CD8-positive, alpha-beta memory T cell (primary cell): ENCODE measurements at regions not wholly inside any gene's neighbourhood (a gene's known extent, or its start where the extent isn't known, plus 50 kb on each side); places are given as distances from the start of the nearest gene placed in this dataset.

Source experiments
- CTCF ChIA-PET: fragments of 350-600 bp; sonication (Branson Sonifier 250); formaldehyde crosslinking; loops from one replicate; lab custom pipeline; 2021; ENCODE audit warnings: antibody characterized with exemption; lab: Charles Lee
- POLR2A ChIA-PET: fragments of 350-600 bp; sonication (Branson Sonifier 250); formaldehyde crosslinking; loops from one replicate; lab custom pipeline; 2021; ENCODE audit warnings: antibody characterized with exemption; lab: Charles Lee
- DNase-seq, 5 donors: peaks; one replicate each; pipeline versions ENCODE4 v3.0.0 to v3.0.0-alpha.2; 2020 to 2022; ENCODE audit warnings: mixed read lengths in 1 of 5
- H3K27ac ChIP-seq: one replicate; pipeline ENCODE4 v1.7.0; 2013; ENCODE audit warnings: low read depth, mild to moderate bottlenecking, low read length, moderate library complexity
- H3K27me3 ChIP-seq: 2 replicates; pipeline ENCODE4 v1.7.0; 2013; ENCODE audit warnings: low read length, mild to moderate bottlenecking; ENCODE audit not compliant: insufficient read depth, poor library complexity, severe bottlenecking
- H3K36me3 ChIP-seq: 2 replicates; pipeline ENCODE4 v1.7.0; 2013; ENCODE audit warnings: mild to moderate bottlenecking, low read length, moderate library complexity; ENCODE audit not compliant: insufficient read depth
- H3K4me1 ChIP-seq: 2 replicates; pipeline ENCODE4 v1.7.0; 2013; ENCODE audit warnings: mild to moderate bottlenecking, low read length, moderate library complexity; ENCODE audit not compliant: insufficient read depth
- H3K4me3 ChIP-seq: 2 replicates; pipeline ENCODE4 v1.7.0; 2013; ENCODE audit warnings: mild to moderate bottlenecking, low read length
- H3K9me3 ChIP-seq: 2 replicates; pipeline ENCODE4 v1.7.0; 2013; ENCODE audit warnings: mild to moderate bottlenecking, low read length
- H3K27ac Mint-ChIP-seq, 8 donors: one replicate each; pipeline ENCODE4 v1.8.0; 2020 to 2021; ENCODE audit warnings: mixed read lengths in 8 of 8, mild to moderate bottlenecking in 6 of 8, inconsistent platforms in 3 of 8, moderate library complexity in 3 of 8
- H3K27me3 Mint-ChIP-seq, 2 donors: one replicate each; pipeline ENCODE4 v1.8.0; 2020 to 2021; ENCODE audit warnings: mixed read lengths in 2 of 2, mild to moderate bottlenecking in 1 of 2, moderate library complexity in 1 of 2
- H3K36me3 Mint-ChIP-seq, 3 donors: one replicate each; pipeline ENCODE4 v1.8.0; 2020 to 2021; ENCODE audit warnings: mixed read lengths in 3 of 3, inconsistent platforms in 1 of 3, mild to moderate bottlenecking in 1 of 3
- H3K4me1 Mint-ChIP-seq, 3 donors: one replicate each; pipeline ENCODE4 v1.8.0; 2020 to 2021; ENCODE audit warnings: mixed read lengths in 3 of 3, inconsistent platforms in 1 of 3, mild to moderate bottlenecking in 1 of 3
- H3K4me3 Mint-ChIP-seq, 7 donors: one replicate each; pipeline ENCODE4 v1.8.0; 2020 to 2021; ENCODE audit warnings: mixed read lengths in 7 of 7, mild to moderate bottlenecking in 6 of 7, moderate library complexity in 4 of 7, inconsistent platforms in 2 of 7
- H3K9me3 Mint-ChIP-seq, 5 donors: one replicate each; pipeline ENCODE4 v1.8.0; 2020 to 2022; ENCODE audit warnings: mixed read lengths in 5 of 5, mild to moderate bottlenecking in 3 of 5, moderate library complexity in 2 of 5, inconsistent platforms in 1 of 5

DNA sequence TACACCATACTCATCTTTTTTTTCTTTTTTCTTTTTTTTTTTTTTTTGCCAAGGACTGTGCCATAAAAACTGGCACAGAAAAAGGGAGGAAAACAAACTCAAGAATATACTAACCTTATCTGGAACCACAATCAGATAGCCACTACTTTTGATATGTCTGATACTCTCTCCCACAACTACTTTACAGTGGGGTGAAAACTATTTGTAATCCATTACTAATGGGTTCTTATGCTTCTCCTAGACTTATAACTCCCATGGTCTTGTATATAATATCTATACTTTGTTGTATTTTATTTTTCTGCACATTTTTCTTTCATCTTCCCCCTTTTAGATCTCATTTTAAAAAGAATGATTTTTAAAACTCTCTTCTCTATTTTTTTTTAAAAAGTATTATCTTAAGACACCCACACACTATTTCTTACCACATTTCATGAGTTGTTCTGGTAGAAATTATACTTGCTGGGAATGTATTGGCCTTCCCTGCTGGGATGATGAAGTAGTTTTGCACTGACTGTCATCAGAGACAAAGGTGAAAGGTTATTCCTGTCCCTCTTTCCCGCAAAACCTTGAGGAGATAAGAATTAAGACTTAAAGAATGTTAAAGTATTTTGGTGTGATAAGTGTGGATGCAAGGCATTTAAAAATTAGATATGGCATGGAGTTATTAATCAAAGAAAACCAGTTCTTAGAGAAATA, 146.7 kb upstream of the KLF12 start:
- ChIA-PET POLR2A (no interaction called here), CTCF (no interaction called here)
- H3K27me3 Mint-ChIP-seq = no peaks in the 10 kb centered on the region
- Histone ChIP-seq H3K27me3 (no peaks in the 10 kb centered on the region), H3K4me1 (peaks cover 17% of the 10 kb centered on the region), H3K9me3 (no peaks in the 10 kb centered on the region), H3K4me3 (no peak overlapping the region), H3K36me3 (no peaks in the 10 kb centered on the region), H3K27ac (no peak overlapping the region)
- H3K27ac Mint-ChIP-seq = no peak overlapping the region
- H3K36me3 Mint-ChIP-seq = peaks cover 0 to 9% (median 8%) of the 10 kb centered on the region in 3 donors
- H3K4me3 Mint-ChIP-seq = no peak overlapping the region
- peaks cover 27 to 77% (median 75%) of the 10 kb centered on the region in 3 donors for H3K4me1 Mint-ChIP-seq
- DNase-seq = no peak
- no peaks in the 10 kb centered on the region for H3K9me3 Mint-ChIP-seq

GRCh38 chr13:74280093-74280794, 146.0 kb upstream of the KLF12 start:
- H3K27me3 Mint-ChIP-seq = no peaks in the 10 kb centered on the region
- no peaks in the 10 kb centered on the region for H3K9me3 Mint-ChIP-seq
- H3K4me3 Mint-ChIP-seq = no peak overlapping the region
- no peaks in the 10 kb centered on the region for H3K9me3 ChIP-seq
- CTCF ChIA-PET = no interaction called here
- peaks cover 10% of the 10 kb centered on the region for H3K4me1 ChIP-seq
- no peak overlapping the region for H3K27ac Mint-ChIP-seq
- DNase-seq = no peak
- H3K4me3 ChIP-seq = no peak overlapping the region
- H3K36me3 Mint-ChIP-seq = peaks cover 0 to 9% (median 8%) of the 10 kb centered on the region in 3 donors
- no peaks in the 10 kb centered on the region for H3K36me3 ChIP-seq
- POLR2A ChIA-PET = no interaction called here
- H3K27me3 ChIP-seq = no peaks in the 10 kb centered on the region
- H3K4me1 Mint-ChIP-seq = peaks cover 26 to 71% (median 69%) of the 10 kb centered on the region in 3 donors
- no peak overlapping the region for H3K27ac ChIP-seq

DNA sequence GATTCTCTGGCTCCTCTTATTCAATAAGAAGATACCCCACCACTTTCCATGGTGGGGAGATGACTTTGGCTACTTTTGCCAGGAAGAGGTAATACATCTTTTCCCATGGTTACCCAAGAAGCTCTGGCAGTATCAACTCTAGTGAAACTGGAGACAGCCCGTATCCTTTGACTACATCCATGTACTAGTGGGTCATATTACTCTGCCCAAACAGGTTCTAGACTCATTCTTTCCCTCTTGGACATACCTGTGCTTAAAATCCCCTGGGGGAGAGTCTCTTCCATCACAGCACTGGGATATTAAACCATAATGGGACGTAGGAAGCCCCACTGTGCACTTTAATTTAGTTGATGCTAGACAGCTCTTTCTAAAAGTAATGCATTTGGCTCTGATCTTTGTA, 144.7 kb upstream of the KLF12 start:
- peaks cover 35 to 72% (median 70%) of the 10 kb centered on the region in 3 donors for H3K4me1 Mint-ChIP-seq
- peaks cover 0 to 10% (median 9%) of the 10 kb centered on the region in 3 donors for H3K36me3 Mint-ChIP-seq
- DNase-seq = no peak
- H3K27ac Mint-ChIP-seq = peak overlapping the region in 1 of 8 donors; percentile 24
- Histone ChIP-seq H3K4me1 (peaks cover 9% of the 10 kb centered on the region), H3K36me3 (no peaks in the 10 kb centered on the region), H3K27ac (no peak overlapping the region), H3K9me3 (no peaks in the 10 kb centered on the region), H3K27me3 (no peaks in the 10 kb centered on the region), H3K4me3 (no peak overlapping the region)
- ChIA-PET CTCF (interaction anchor here (2.7 kb wide), 1 partner anchor 8 kb away, joined by 14 read pairs; no protein-coding TSS in a partner anchor), POLR2A (no interaction called here)
- no peaks in the 10 kb centered on the region for H3K9me3 Mint-ChIP-seq
- H3K4me3 Mint-ChIP-seq = no peak overlapping the region
- H3K27me3 Mint-ChIP-seq = no peaks in the 10 kb centered on the region

- Mint-ChIP-seq H3K4me3 (no peak overlapping the region), H3K36me3 (peaks cover 5 to 22% (median 13%) of the 10 kb centered on the region in 3 donors), H3K27me3 (no peaks in the 10 kb centered on the region), H3K4me1 (peaks cover 42 to 68% (median 62%) of the 10 kb centered on the region in 3 donors), H3K27ac (peak overlapping the region in 1 of 8 donors; percentile 16), H3K9me3 (peaks cover 3 to 13% (median 8%) of the 10 kb centered on the region in 5 donors)
- ChIA-PET POLR2A (no interaction called here), CTCF (no interaction called here)
- Histone ChIP-seq H3K9me3 (no peaks in the 10 kb centered on the region), H3K27me3 (no peaks in the 10 kb centered on the region), H3K27ac (no peak overlapping the region), H3K4me3 (no peak overlapping the region), H3K36me3 (no peaks in the 10 kb centered on the region), H3K4me1 (peaks cover 9% of the 10 kb centered on the region)
- no peak for DNase-seq
Observed at GRCh38 chr13:74274916-74275315, 140.7 kb upstream of the KLF12 start.

- Histone ChIP-seq H3K27ac (no peak overlapping the region), H3K4me1 (peaks cover 9% of the 10 kb centered on the region), H3K27me3 (no peaks in the 10 kb centered on the region), H3K9me3 (no peaks in the 10 kb centered on the region), H3K4me3 (no peak overlapping the region), H3K36me3 (no peaks in the 10 kb centered on the region)
- Mint-ChIP-seq H3K4me1 (peaks cover 42 to 70% (median 65%) of the 10 kb centered on the region in 3 donors), H3K36me3 (peaks cover 5 to 28% (median 21%) of the 10 kb centered on the region in 3 donors), H3K27me3 (no peaks in the 10 kb centered on the region), H3K4me3 (no peak overlapping the region), H3K9me3 (peaks cover 3 to 13% (median 8%) of the 10 kb centered on the region in 5 donors), H3K27ac (peak overlapping the region in 2 of 8 donors; percentile 48 to 50)
- DNase-seq = no peak
- CTCF ChIA-PET = interaction anchor here (1.6 to 2.1 kb wide), 2 partner anchors 13 to 138 kb away, joined by 4 to 7 read pairs; no protein-coding TSS in a partner anchor
- POLR2A ChIA-PET = no interaction called here
Observed at GRCh38 chr13:74273581-74273980, 139.4 kb upstream of the KLF12 start.

GRCh38 chr13:74272826-74273225, 138.6 kb upstream of the KLF12 start:
- peaks cover 3 to 13% (median 8%) of the 10 kb centered on the region in 5 donors for H3K9me3 Mint-ChIP-seq
- no peaks in the 10 kb centered on the region for H3K27me3 ChIP-seq
- H3K27ac Mint-ChIP-seq = peak overlapping the region in 3 of 8 donors; percentile 25 to 81 (median 67)
- H3K9me3 ChIP-seq = no peaks in the 10 kb centered on the region
- no peak for DNase-seq
- H3K27ac ChIP-seq = no peak overlapping the region
- ChIA-PET POLR2A (no interaction called here), CTCF (interaction anchor here (1.6 to 2.1 kb wide), 2 partner anchors 14 to 137 kb away, joined by 4 to 7 read pairs; no protein-coding TSS in a partner anchor)
- no peak overlapping the region for H3K4me3 ChIP-seq
- H3K27me3 Mint-ChIP-seq = no peaks in the 10 kb centered on the region
- peaks cover 5 to 34% (median 18%) of the 10 kb centered on the region in 3 donors for H3K36me3 Mint-ChIP-seq
- H3K4me1 Mint-ChIP-seq = peaks cover 42 to 69% (median 67%) of the 10 kb centered on the region in 3 donors
- peak overlapping the region in 3 of 7 donors; percentile 25 to 33 (median 29) for H3K4me3 Mint-ChIP-seq
- peaks cover 9% of the 10 kb centered on the region for H3K4me1 ChIP-seq
- no peaks in the 10 kb centered on the region for H3K36me3 ChIP-seq

DNA sequence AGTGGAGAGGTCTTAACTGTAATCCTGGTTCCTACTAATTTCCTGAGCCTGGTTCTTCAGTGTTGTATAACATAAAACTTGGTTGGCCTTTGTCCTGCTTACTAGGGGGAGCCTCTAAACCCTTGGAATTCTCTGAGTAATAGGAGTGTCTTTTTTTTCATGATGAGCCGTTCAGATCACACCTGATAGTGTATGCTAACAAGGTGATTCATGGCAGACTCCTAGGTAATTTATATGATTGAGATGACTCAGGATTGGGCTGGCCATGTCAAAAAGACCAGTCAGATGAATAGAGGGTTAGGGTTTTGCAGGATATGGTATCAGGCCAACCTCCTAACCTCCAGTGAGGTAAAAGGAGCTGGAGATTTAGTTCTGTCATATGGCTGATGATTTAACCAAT, 135.8 kb upstream of the KLF12 start:
- H3K27me3 ChIP-seq = no peaks in the 10 kb centered on the region
- no peaks in the 10 kb centered on the region for H3K4me1 ChIP-seq
- H3K36me3 ChIP-seq = no peaks in the 10 kb centered on the region
- H3K4me3 ChIP-seq = no peak overlapping the region
- no peak for DNase-seq
- H3K27ac ChIP-seq = no peak overlapping the region
- Mint-ChIP-seq H3K27ac (no peak overlapping the region), H3K4me3 (no peak overlapping the region), H3K4me1 (peaks cover 31 to 56% (median 47%) of the 10 kb centered on the region in 3 donors), H3K27me3 (no peaks in the 10 kb centered on the region), H3K9me3 (peaks cover 7 to 23% (median 18%) of the 10 kb centered on the region in 5 donors), H3K36me3 (peaks cover 27 to 47% (median 29%) of the 10 kb centered on the region in 3 donors)
- CTCF ChIA-PET = no interaction called here
- POLR2A ChIA-PET = no interaction called here
- H3K9me3 ChIP-seq = no peaks in the 10 kb centered on the region

- peaks cover 10 to 34% (median 27%) of the 10 kb centered on the region in 3 donors for H3K4me1 Mint-ChIP-seq
- Histone ChIP-seq H3K4me3 (no peak overlapping the region), H3K27ac (no peak overlapping the region), H3K27me3 (no peaks in the 10 kb centered on the region), H3K9me3 (no peaks in the 10 kb centered on the region), H3K4me1 (no peaks in the 10 kb centered on the region), H3K36me3 (no peaks in the 10 kb centered on the region)
- no peak overlapping the region for H3K4me3 Mint-ChIP-seq
- no peak overlapping the region for H3K27ac Mint-ChIP-seq
- ChIA-PET POLR2A (no interaction called here), CTCF (interaction anchor here (2.9 kb wide), 1 partner anchor 20 kb away, joined by 9 read pairs; no protein-coding TSS in a partner anchor)
- peaks cover 26 to 60% (median 38%) of the 10 kb centered on the region in 3 donors for H3K36me3 Mint-ChIP-seq
- DNase-seq = no peak
- H3K27me3 Mint-ChIP-seq = no peaks in the 10 kb centered on the region
- H3K9me3 Mint-ChIP-seq = peaks cover 17 to 30% (median 19%) of the 10 kb centered on the region in 5 donors
Observed at GRCh38 chr13:74266861-74267260, 132.7 kb upstream of the KLF12 start.
